ENCODE measurements at regions not wholly inside any gene's neighbourhood (a gene's known extent, or its start where the extent isn't known, plus 50 kb on each side); places are given as distances from the start of the nearest gene placed in this dataset.

DNA sequence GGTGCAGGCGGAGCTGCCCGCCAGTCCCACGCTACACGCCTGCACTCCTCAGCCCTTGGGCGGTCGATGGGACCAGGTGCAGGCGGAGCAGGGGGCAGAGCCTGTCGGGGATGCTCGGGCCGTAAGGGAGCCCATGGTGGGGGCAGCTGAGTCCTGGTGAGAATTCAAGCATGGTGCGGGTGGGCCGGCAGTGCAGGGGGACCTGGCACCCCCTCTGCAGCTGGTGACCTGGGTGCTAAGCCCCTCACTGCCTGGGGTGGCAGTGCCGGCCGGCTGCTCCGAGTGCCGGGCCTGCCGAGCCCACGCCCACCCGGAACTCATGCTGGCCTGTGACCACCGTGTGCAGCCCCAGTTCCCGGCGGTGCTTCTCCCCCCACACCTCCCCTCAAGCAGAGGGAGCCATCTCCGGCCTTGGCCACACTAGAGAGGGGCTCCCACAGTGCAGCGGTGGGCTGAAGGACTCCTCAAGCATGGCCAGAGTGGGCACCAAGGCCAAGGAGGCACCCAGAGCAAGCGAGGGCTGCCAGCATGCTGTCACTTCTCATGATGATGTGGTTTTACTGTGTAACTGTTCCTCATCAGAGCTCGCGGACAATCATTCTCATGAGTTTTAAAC lies 228.9 kb upstream of the CDH9 start:
- peaks cover 21% of the 10 kb centered on the region; the same call in 1 of the 2 replicates for H3K4me1 Mint-ChIP-seq (ENCODE audit: low read depth)

GRCh38 chr5:27266184-27266583 lies 227.8 kb upstream of the CDH9 start:
- Mint-ChIP-seq H3K36me3 (ENCODE audit: low read depth) (peaks cover 19% of the 10 kb centered on the region; the same call in 1 of the 2 replicates), H3K4me3 (no peak overlapping the region), H3K4me1 (ENCODE audit: low read depth) (peaks cover 21% of the 10 kb centered on the region; the same call in 1 of the 2 replicates), H3K27me3 (ENCODE audit: insufficient read depth) (peaks cover 2% of the 10 kb centered on the region), H3K27ac (no peak overlapping the region), H3K9me3 (peaks cover 24% of the 10 kb centered on the region)
- TF ChIP-seq, protein P1, sequence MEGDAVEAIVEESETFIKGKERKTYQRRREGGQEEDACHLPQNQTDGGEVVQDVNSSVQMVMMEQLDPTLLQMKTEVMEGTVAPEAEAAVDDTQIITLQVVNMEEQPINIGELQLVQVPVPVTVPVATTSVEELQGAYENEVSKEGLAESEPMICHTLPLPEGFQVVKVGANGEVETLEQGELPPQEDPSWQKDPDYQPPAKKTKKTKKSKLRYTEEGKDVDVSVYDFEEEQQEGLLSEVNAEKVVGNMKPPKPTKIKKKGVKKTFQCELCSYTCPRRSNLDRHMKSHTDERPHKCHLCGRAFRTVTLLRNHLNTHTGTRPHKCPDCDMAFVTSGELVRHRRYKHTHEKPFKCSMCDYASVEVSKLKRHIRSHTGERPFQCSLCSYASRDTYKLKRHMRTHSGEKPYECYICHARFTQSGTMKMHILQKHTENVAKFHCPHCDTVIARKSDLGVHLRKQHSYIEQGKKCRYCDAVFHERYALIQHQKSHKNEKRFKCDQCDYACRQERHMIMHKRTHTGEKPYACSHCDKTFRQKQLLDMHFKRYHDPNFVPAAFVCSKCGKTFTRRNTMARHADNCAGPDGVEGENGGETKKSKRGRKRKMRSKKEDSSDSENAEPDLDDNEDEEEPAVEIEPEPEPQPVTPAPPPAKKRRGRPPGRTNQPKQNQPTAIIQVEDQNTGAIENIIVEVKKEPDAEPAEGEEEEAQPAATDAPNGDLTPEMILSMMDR (IDR thresholded peaks at IDR 0.05) = no peak
- DNase-seq = no peak

More for the DNA sequence above, 228.9 kb upstream of the CDH9 start:
- TF ChIP-seq, protein P1 (IDR thresholded peaks at IDR 0.05) = no peak
- peak overlapping the region; percentile 45; the same call in 1 of the 2 replicates for H3K4me3 Mint-ChIP-seq
- no peak overlapping the region for H3K27ac Mint-ChIP-seq
- H3K9me3 Mint-ChIP-seq = peaks cover 24% of the 10 kb centered on the region
- no peak for DNase-seq
- H3K27me3 Mint-ChIP-seq (ENCODE audit: insufficient read depth) = peaks cover 2% of the 10 kb centered on the region
- peaks cover 19% of the 10 kb centered on the region; the same call in 1 of the 2 replicates for H3K36me3 Mint-ChIP-seq (ENCODE audit: low read depth)

- Mint-ChIP-seq H3K9me3 (peaks cover 10% of the 10 kb centered on the region), H3K36me3 (ENCODE audit: low read depth) (no peaks in the 10 kb centered on the region; the same call in 1 of the 2 replicates), H3K27ac (no peak overlapping the region), H3K4me1 (ENCODE audit: low read depth) (peaks cover 5% of the 10 kb centered on the region; the same call in 1 of the 2 replicates), H3K4me3 (no peak overlapping the region), H3K27me3 (ENCODE audit: insufficient read depth) (peaks cover 2% of the 10 kb centered on the region)
- TF ChIP-seq, protein P1 (IDR thresholded peaks at IDR 0.05) = no peak
- no peak for DNase-seq
These were observed 219.3 kb upstream of the CDH9 start for GRCh38 chr5:27257696-27258095.

GRCh38 chr5:27252911-27253310 lies 214.5 kb upstream of the CDH9 start:
- no peak for DNase-seq
- Mint-ChIP-seq H3K27me3 (ENCODE audit: insufficient read depth) (no peaks in the 10 kb centered on the region), H3K4me3 (no peak overlapping the region), H3K9me3 (peaks cover 9% of the 10 kb centered on the region), H3K36me3 (ENCODE audit: low read depth) (no peaks in the 10 kb centered on the region), H3K4me1 (ENCODE audit: low read depth) (peaks cover 11% of the 10 kb centered on the region; the same call in 1 of the 2 replicates), H3K27ac (no peak overlapping the region)
- TF ChIP-seq, protein P1 (IDR thresholded peaks at IDR 0.05) = no peak

- DNase-seq = no peak
- Mint-ChIP-seq H3K36me3 (ENCODE audit: low read depth) (peaks cover 27% of the 10 kb centered on the region), H3K27ac (peak overlapping the region; percentile 82), H3K9me3 (peaks cover 13% of the 10 kb centered on the region), H3K27me3 (ENCODE audit: insufficient read depth) (no peaks in the 10 kb centered on the region), H3K4me3 (peak overlapping the region; percentile 64), H3K4me1 (ENCODE audit: low read depth) (peaks cover 54% of the 10 kb centered on the region)
- TF ChIP-seq, protein P1 (IDR thresholded peaks at IDR 0.05) = no peak
These were observed 203.9 kb upstream of the CDH9 start for GRCh38 chr5:27242258-27242626.
